Activated T-cell treated with anti-CD3 and anti-CD28 coated beads, Interleukin-2, amount 50 U/mL, for 24 hours (primary cell): ENCODE measurements at regions not wholly inside any gene's neighbourhood (a gene's known extent, or its start where the extent isn't known, plus 50 kb on each side); places are given as distances from the start of the nearest gene placed in this dataset.

Source experiments
- DNase-seq: peaks from one replicate; pipeline ENCODE4 v3.0.0-alpha.2; 2020
- H3K27ac Mint-ChIP-seq: 2 replicates; pipeline ENCODE4 v1.8.0; 2020; ENCODE audit warnings: mild to moderate bottlenecking, mixed read lengths
- H3K27me3 Mint-ChIP-seq: 2 replicates; pipeline ENCODE4 v1.8.0; 2020; ENCODE audit warnings: mixed read lengths
- H3K36me3 Mint-ChIP-seq: 2 replicates; pipeline ENCODE4 v1.8.0; 2020; ENCODE audit warnings: low read depth, mixed read lengths
- H3K4me1 Mint-ChIP-seq: 2 replicates; pipeline ENCODE4 v1.8.0; 2020; ENCODE audit warnings: low read depth, mixed read lengths
- H3K4me3 Mint-ChIP-seq: 2 replicates; pipeline ENCODE4 v1.8.0; 2020; ENCODE audit warnings: mild to moderate bottlenecking, moderate library complexity, mixed read lengths
- H3K9me3 Mint-ChIP-seq: 2 replicates; pipeline ENCODE4 v1.8.0; 2020; ENCODE audit warnings: mixed read lengths

- peaks cover 2% of the 10 kb centered on the region for H3K9me3 Mint-ChIP-seq
- H3K27me3 Mint-ChIP-seq, result no peaks in the 10 kb centered on the region
- H3K4me1 Mint-ChIP-seq, result no peaks in the 10 kb centered on the region
- no peak overlapping the region for H3K4me3 Mint-ChIP-seq
- no peak for DNase-seq
- no peak overlapping the region for H3K27ac Mint-ChIP-seq
- H3K36me3 Mint-ChIP-seq, result no peaks in the 10 kb centered on the region
Observed at GRCh38 chrX:7242613-7243012, 94.7 kb upstream of the PUDP start.

- DNase-seq, result no peak
- H3K27me3 Mint-ChIP-seq, result no peaks in the 10 kb centered on the region
- peaks cover under 1% of the 10 kb centered on the region for H3K9me3 Mint-ChIP-seq
- H3K4me3 Mint-ChIP-seq, result no peak overlapping the region
- H3K36me3 Mint-ChIP-seq, result no peaks in the 10 kb centered on the region
- H3K4me1 Mint-ChIP-seq, result no peaks in the 10 kb centered on the region
- H3K27ac Mint-ChIP-seq, result no peak overlapping the region
Observed at GRCh38 chrX:7240929-7241328, 93.0 kb upstream of the PUDP start.

- no peak overlapping the region for H3K27ac Mint-ChIP-seq
- no peaks in the 10 kb centered on the region for H3K36me3 Mint-ChIP-seq
- H3K4me1 Mint-ChIP-seq, result no peaks in the 10 kb centered on the region
- no peak overlapping the region for H3K4me3 Mint-ChIP-seq
- no peaks in the 10 kb centered on the region for H3K9me3 Mint-ChIP-seq
- H3K27me3 Mint-ChIP-seq, result no peaks in the 10 kb centered on the region
- DNase-seq, result no peak
Observed at GRCh38 chrX:7235071-7235470, 87.1 kb upstream of the PUDP start.

GRCh38 chrX:7233580-7234406, 85.8 kb upstream of the PUDP start:
- Mint-ChIP-seq H3K4me1 (no peaks in the 10 kb centered on the region), H3K27ac (no peak overlapping the region), H3K9me3 (no peaks in the 10 kb centered on the region), H3K36me3 (no peaks in the 10 kb centered on the region), H3K4me3 (no peak overlapping the region), H3K27me3 (no peaks in the 10 kb centered on the region)
- no peak for DNase-seq

- Mint-ChIP-seq H3K36me3 (no peaks in the 10 kb centered on the region), H3K27ac (no peak overlapping the region), H3K4me3 (no peak overlapping the region), H3K27me3 (no peaks in the 10 kb centered on the region), H3K9me3 (no peaks in the 10 kb centered on the region), H3K4me1 (no peaks in the 10 kb centered on the region)
- DNase-seq, result no peak
Observed at GRCh38 chrX:7228226-7228625, 80.3 kb upstream of the PUDP start.

- Mint-ChIP-seq H3K27ac (no peak overlapping the region), H3K4me1 (no peaks in the 10 kb centered on the region), H3K9me3 (peaks cover 3% of the 10 kb centered on the region), H3K27me3 (no peaks in the 10 kb centered on the region), H3K36me3 (no peaks in the 10 kb centered on the region), H3K4me3 (no peak overlapping the region)
- DNase-seq, result no peak
Observed at GRCh38 chrX:7225338-7225737, 77.4 kb upstream of the PUDP start.

GRCh38 chrX:7223271-7223670, 75.3 kb upstream of the PUDP start:
- Mint-ChIP-seq H3K27ac (no peak overlapping the region), H3K27me3 (no peaks in the 10 kb centered on the region), H3K4me3 (no peak overlapping the region), H3K9me3 (peaks cover 3% of the 10 kb centered on the region), H3K36me3 (no peaks in the 10 kb centered on the region), H3K4me1 (no peaks in the 10 kb centered on the region)
- no peak for DNase-seq

- Mint-ChIP-seq H3K27ac (no peak overlapping the region), H3K4me3 (no peak overlapping the region), H3K36me3 (no peaks in the 10 kb centered on the region), H3K9me3 (peaks cover 3% of the 10 kb centered on the region), H3K4me1 (no peaks in the 10 kb centered on the region), H3K27me3 (no peaks in the 10 kb centered on the region)
- no peak for DNase-seq
Observed at GRCh38 chrX:7220121-7220520, 72.2 kb upstream of the PUDP start.

- no peaks in the 10 kb centered on the region for H3K27me3 Mint-ChIP-seq
- H3K27ac Mint-ChIP-seq, result no peak overlapping the region
- H3K9me3 Mint-ChIP-seq, result peaks cover 3% of the 10 kb centered on the region
- H3K4me1 Mint-ChIP-seq, result no peaks in the 10 kb centered on the region
- H3K36me3 Mint-ChIP-seq, result no peaks in the 10 kb centered on the region
- no peak overlapping the region for H3K4me3 Mint-ChIP-seq
- DNase-seq, result no peak
Observed at GRCh38 chrX:7219153-7219705, 71.3 kb upstream of the PUDP start.

- peaks cover 3% of the 10 kb centered on the region for H3K9me3 Mint-ChIP-seq
- DNase-seq, result no peak
- no peak overlapping the region for H3K4me3 Mint-ChIP-seq
- no peaks in the 10 kb centered on the region for H3K36me3 Mint-ChIP-seq
- no peaks in the 10 kb centered on the region for H3K4me1 Mint-ChIP-seq
- H3K27ac Mint-ChIP-seq, result no peak overlapping the region
- H3K27me3 Mint-ChIP-seq, result no peaks in the 10 kb centered on the region
Observed at GRCh38 chrX:7218321-7219152, 70.6 kb upstream of the PUDP start.

GRCh38 chrX:7216981-7217587, 69.1 kb upstream of the PUDP start:
- DNase-seq, result no peak
- Mint-ChIP-seq H3K4me3 (no peak overlapping the region), H3K27ac (no peak overlapping the region), H3K36me3 (no peaks in the 10 kb centered on the region), H3K9me3 (peaks cover 3% of the 10 kb centered on the region), H3K27me3 (no peaks in the 10 kb centered on the region), H3K4me1 (no peaks in the 10 kb centered on the region)

- Mint-ChIP-seq H3K27ac (no peak overlapping the region), H3K36me3 (no peaks in the 10 kb centered on the region), H3K4me3 (no peak overlapping the region), H3K27me3 (no peaks in the 10 kb centered on the region), H3K4me1 (no peaks in the 10 kb centered on the region), H3K9me3 (peaks cover 1% of the 10 kb centered on the region)
- no peak for DNase-seq
Observed at GRCh38 chrX:7215842-7216241, 67.9 kb upstream of the PUDP start.

- H3K4me3 Mint-ChIP-seq, result no peak overlapping the region
- no peaks in the 10 kb centered on the region for H3K9me3 Mint-ChIP-seq
- H3K27ac Mint-ChIP-seq, result no peak overlapping the region
Observed at GRCh38 chrX:7214251-7214650, 66.3 kb upstream of the PUDP start.

GRCh38 chrX:7205037-7205577, 57.2 kb upstream of the PUDP start:
- H3K9me3 Mint-ChIP-seq, result no peaks in the 10 kb centered on the region
- no peaks in the 10 kb centered on the region for H3K27me3 Mint-ChIP-seq
- no peak overlapping the region for H3K4me3 Mint-ChIP-seq
- no peak overlapping the region for H3K27ac Mint-ChIP-seq
- no peaks in the 10 kb centered on the region for H3K36me3 Mint-ChIP-seq
- no peak for DNase-seq
- H3K4me1 Mint-ChIP-seq, result peaks cover 6% of the 10 kb centered on the region

More at GRCh38 chrX:7214251-7214650, 66.3 kb upstream of the PUDP start:
- no peaks in the 10 kb centered on the region for H3K4me1 Mint-ChIP-seq
- H3K36me3 Mint-ChIP-seq, result no peaks in the 10 kb centered on the region
- DNase-seq, result no peak
- H3K27me3 Mint-ChIP-seq, result no peaks in the 10 kb centered on the region
